ENCODE measurements at regions not wholly inside any gene's neighbourhood (a gene's known extent, or its start where the extent isn't known, plus 50 kb on each side); places are given as distances from the start of the nearest gene placed in this dataset.
"Not testable (repeated sequence)": the region's sequence is repeated elsewhere in the genome, so short reads cannot be mapped to it uniquely, and the experiment has no call there.

DNA sequence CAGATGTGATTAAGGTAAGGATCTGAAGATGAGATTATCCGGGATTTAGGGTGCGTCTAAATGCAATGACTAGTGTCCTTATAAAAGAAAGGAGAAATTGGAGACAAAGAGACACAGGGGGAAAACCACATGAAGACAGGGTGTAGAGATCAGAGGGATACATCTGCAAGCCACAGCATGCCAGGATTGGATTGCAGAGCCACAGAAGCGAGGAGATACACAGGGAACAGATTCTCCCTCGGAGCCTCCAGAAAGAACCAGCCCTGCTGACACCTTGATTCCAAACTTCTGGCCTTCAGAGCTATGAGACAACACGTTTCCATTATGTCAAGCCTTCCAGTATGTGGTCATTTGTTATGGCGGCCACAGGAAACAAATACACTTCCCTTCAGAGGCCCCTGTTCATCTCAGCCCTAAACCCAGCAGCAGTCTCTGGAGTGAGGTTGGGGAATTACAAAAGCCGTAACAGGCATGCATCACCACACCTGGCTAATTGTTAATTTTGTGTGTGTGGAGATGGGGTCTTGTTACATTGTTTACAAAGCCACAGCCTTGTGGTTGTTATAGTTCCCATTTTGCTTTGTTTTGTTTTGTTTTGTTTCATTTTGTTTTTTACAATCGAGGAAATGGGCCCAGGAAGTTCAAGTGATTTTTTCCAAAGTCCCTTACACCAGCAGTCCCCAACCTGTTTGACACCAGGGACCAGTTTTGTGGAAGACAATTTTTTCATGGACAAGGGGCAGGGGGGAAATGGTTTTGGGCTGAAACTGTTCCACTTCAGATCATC lies 51.6 kb upstream of the LYRM9 start:
- ATAC-seq (ENCODE audit: low FRiP score) (no peak), DNase-seq (ENCODE audit: low spot score) (no peak)
- TF ChIP-seq, protein P1, sequence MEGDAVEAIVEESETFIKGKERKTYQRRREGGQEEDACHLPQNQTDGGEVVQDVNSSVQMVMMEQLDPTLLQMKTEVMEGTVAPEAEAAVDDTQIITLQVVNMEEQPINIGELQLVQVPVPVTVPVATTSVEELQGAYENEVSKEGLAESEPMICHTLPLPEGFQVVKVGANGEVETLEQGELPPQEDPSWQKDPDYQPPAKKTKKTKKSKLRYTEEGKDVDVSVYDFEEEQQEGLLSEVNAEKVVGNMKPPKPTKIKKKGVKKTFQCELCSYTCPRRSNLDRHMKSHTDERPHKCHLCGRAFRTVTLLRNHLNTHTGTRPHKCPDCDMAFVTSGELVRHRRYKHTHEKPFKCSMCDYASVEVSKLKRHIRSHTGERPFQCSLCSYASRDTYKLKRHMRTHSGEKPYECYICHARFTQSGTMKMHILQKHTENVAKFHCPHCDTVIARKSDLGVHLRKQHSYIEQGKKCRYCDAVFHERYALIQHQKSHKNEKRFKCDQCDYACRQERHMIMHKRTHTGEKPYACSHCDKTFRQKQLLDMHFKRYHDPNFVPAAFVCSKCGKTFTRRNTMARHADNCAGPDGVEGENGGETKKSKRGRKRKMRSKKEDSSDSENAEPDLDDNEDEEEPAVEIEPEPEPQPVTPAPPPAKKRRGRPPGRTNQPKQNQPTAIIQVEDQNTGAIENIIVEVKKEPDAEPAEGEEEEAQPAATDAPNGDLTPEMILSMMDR (IDR thresholded peaks at IDR 0.05) = no peak

- TF ChIP-seq, protein P1 (IDR thresholded peaks at IDR 0.05) = no peak
- DNase-seq (ENCODE audit: low spot score) = no peak
- ATAC-seq (ENCODE audit: low FRiP score) = no peak
Observed at GRCh38 chr17:27945333-27945616, 52.1 kb upstream of the LYRM9 start.

DNA sequence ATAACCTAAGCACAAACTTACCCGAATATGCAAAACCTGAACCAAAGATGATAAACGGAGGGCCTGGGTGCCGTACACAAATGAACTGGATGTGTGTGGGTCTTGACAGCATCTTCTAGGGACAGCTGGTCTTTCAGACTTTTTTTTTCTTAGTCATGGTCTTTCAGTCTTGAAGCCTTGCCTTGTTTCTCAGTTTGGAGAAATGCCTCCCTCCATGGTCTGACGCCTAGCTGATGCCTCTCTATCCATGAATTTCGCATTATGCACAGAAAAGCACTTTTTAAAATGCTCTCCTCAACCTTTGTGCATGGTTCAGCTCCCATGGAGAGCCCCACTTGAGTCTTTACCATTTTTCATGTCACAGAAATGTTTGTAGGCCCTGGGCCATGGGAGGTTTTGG lies 52.8 kb upstream of the LYRM9 start:
- ATAC-seq (ENCODE audit: low FRiP score) = no peak
- DNase-seq (ENCODE audit: low spot score) = no peak
- TF ChIP-seq, protein P1 (IDR thresholded peaks at IDR 0.05) = no peak

- TF ChIP-seq, protein P1 (IDR thresholded peaks at IDR 0.05) = no peak
- DNase-seq (ENCODE audit: low spot score) (no peak), ATAC-seq (ENCODE audit: low FRiP score) (no peak)
Observed at GRCh38 chr17:27946513-27946912, 53.3 kb upstream of the LYRM9 start.

DNA sequence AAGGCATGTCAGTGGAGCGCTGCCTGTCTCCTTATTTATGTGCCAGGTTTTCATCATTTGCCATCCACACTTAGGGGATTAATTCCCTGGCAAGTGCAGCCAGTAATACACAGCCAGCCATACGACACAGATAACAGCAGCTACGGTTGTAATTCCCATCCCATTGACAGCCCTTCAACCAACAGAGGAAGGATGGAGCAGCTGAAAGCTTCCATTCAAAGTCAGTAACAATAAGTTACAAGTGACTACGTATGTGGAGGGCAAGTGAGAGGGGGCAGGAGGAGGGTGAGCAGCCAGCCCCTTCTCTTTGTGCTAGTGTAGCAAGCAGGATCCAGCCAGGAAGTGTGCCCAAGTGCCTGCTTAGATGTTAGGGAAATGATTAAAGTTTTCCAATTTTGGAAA lies 53.8 kb upstream of the LYRM9 start:
- no peak for ATAC-seq (ENCODE audit: low FRiP score)
- TF ChIP-seq, protein P1 (IDR thresholded peaks at IDR 0.05) = no peak

GRCh38 chr17:27949304-27949703 lies 56.1 kb upstream of the LYRM9 start:
- TF ChIP-seq, protein P1 (IDR thresholded peaks at IDR 0.05) = no peak

More for the DNA sequence above, 53.8 kb upstream of the LYRM9 start:
- DNase-seq (ENCODE audit: low spot score) = no peak

GRCh38 chr17:27950225-27950624 lies 57.1 kb upstream of the LYRM9 start:
- DNase-seq (ENCODE audit: low spot score); ATAC-seq (ENCODE audit: low FRiP score): not testable (repeated sequence)

More at GRCh38 chr17:27949304-27949703, 56.1 kb upstream of the LYRM9 start:
- DNase-seq (ENCODE audit: low spot score) = no peak
- no peak for ATAC-seq (ENCODE audit: low FRiP score)
